Pulmonary artery endothelial cell (primary cell): ENCODE measurements at regions not wholly inside any gene's neighbourhood (a gene's known extent, or its start where the extent isn't known, plus 50 kb on each side); places are given as distances from the start of the nearest gene placed in this dataset.

Experiments
- DNase-seq: peaks from one replicate; pipeline ENCODE4 v3.0.0-alpha.2; 2011; ENCODE audit warnings: low read depth, low spot score

- no peak for DNase-seq
Measured at GRCh38 chr2:831225-831536, 119.5 kb upstream of the SNTG2 start.

GRCh38 chr2:830419-831224 lies 120.0 kb upstream of the SNTG2 start:
- DNase-seq: no peak

- no peak for DNase-seq
Measured at GRCh38 chr2:829047-829446, 121.6 kb upstream of the SNTG2 start.

- DNase-seq: no peak
Measured at GRCh38 chr2:824954-825353, 125.7 kb upstream of the SNTG2 start.

- no peak for DNase-seq
Measured at GRCh38 chr2:824524-824923, 126.1 kb upstream of the SNTG2 start.

GRCh38 chr2:821546-821945 lies 129.1 kb upstream of the SNTG2 start:
- no peak for DNase-seq

GRCh38 chr2:819601-820000 lies 131.0 kb upstream of the SNTG2 start:
- DNase-seq: no peak

- DNase-seq: no peak
Measured at GRCh38 chr2:819121-819520, 131.5 kb upstream of the SNTG2 start.

- DNase-seq: no peak
Measured at GRCh38 chr2:817336-818015, 133.2 kb upstream of the SNTG2 start.

- no peak for DNase-seq
Measured at GRCh38 chr2:816278-816677, 134.4 kb upstream of the SNTG2 start.

- no peak for DNase-seq
Measured at GRCh38 chr2:810397-810796, 133.2 kb upstream of the TMEM18 start.

- no peak for DNase-seq
Measured at GRCh38 chr2:807300-807699, 130.1 kb upstream of the TMEM18 start.

GRCh38 chr2:805664-806063 lies 128.5 kb upstream of the TMEM18 start:
- no peak for DNase-seq

GRCh38 chr2:797993-798392 lies 120.8 kb upstream of the TMEM18 start:
- no peak for DNase-seq

- DNase-seq: no peak
Measured at GRCh38 chr2:797556-797955, 120.3 kb upstream of the TMEM18 start.

- DNase-seq: no peak
Measured at GRCh38 chr2:796141-796985, 119.2 kb upstream of the TMEM18 start.

- no peak for DNase-seq
Measured at GRCh38 chr2:795531-796041, 118.4 kb upstream of the TMEM18 start.

GRCh38 chr2:794554-795241 lies 117.5 kb upstream of the TMEM18 start:
- DNase-seq: no peak

GRCh38 chr2:793236-793635 lies 116.0 kb upstream of the TMEM18 start:
- DNase-seq: no peak

- DNase-seq: no peak
Measured at GRCh38 chr2:792687-793086, 115.5 kb upstream of the TMEM18 start.

- no peak for DNase-seq
Measured at GRCh38 chr2:790634-791245, 113.5 kb upstream of the TMEM18 start.
